Dendritic cell treated with granulocyte-macrophage colony-stimulating factor and Interleukin-4, amounts not matched to agents 40 ng/mL and 50 ng/mL, for 4 days (primary cell): ENCODE measurements at regions not wholly inside any gene's neighbourhood (a gene's known extent, or its start where the extent isn't known, plus 50 kb on each side); places are given as distances from the start of the nearest gene placed in this dataset.
A peak's percentile ranks its signal among the peaks of the same experiment; 100 is the strongest.

Experiments
- H3K27ac Mint-ChIP-seq: one replicate; pipeline ENCODE4 v1.8.0; 2022; ENCODE audit warnings: mild to moderate bottlenecking, mixed read lengths
- H3K27me3 Mint-ChIP-seq: one replicate; pipeline ENCODE4 v1.8.0; 2022; ENCODE audit warnings: mild to moderate bottlenecking, mixed read lengths
- H3K36me3 Mint-ChIP-seq: one replicate; pipeline ENCODE4 v1.8.0; 2022; ENCODE audit warnings: low read depth, mixed read lengths
- H3K4me1 Mint-ChIP-seq: one replicate; pipeline ENCODE4 v1.8.0; 2022; ENCODE audit warnings: low read depth, mixed read lengths
- H3K4me3 Mint-ChIP-seq: one replicate; pipeline ENCODE4 v1.8.0; 2022; ENCODE audit warnings: mild to moderate bottlenecking, moderate library complexity, mixed read lengths
- H3K9me3 Mint-ChIP-seq: one replicate; pipeline ENCODE4 v1.8.0; 2022; ENCODE audit warnings: mixed read lengths
- intact Hi-C: fragments of 100-400 bp; cut with micrococcal nuclease; formaldehyde crosslinking; loops from one replicate; pipeline ENCODE4 v1.15.0; 2022

- Mint-ChIP-seq H3K27me3 (peaks cover 23% of the 10 kb centered on the region), H3K4me3 (no peak overlapping the region), H3K4me1 (no peaks in the 10 kb centered on the region), H3K36me3 (no peaks in the 10 kb centered on the region), H3K27ac (no peak overlapping the region), H3K9me3 (peaks cover 6% of the 10 kb centered on the region)
- intact Hi-C loops: no loop called here
Observed at GRCh38 chr10:33391611-33392465, 57.4 kb upstream of the NRP1 start.

- Mint-ChIP-seq H3K27ac (peak overlapping the region; percentile 6), H3K9me3 (no peaks in the 10 kb centered on the region), H3K4me1 (no peaks in the 10 kb centered on the region), H3K36me3 (no peaks in the 10 kb centered on the region), H3K27me3 (peaks cover 36% of the 10 kb centered on the region), H3K4me3 (no peak overlapping the region)
- intact Hi-C loops: no loop called here
Observed at GRCh38 chr10:33390046-33390445, 55.6 kb upstream of the NRP1 start.

- Mint-ChIP-seq H3K27me3 (peaks cover 39% of the 10 kb centered on the region), H3K4me3 (no peak overlapping the region), H3K4me1 (no peaks in the 10 kb centered on the region), H3K36me3 (no peaks in the 10 kb centered on the region), H3K27ac (no peak overlapping the region), H3K9me3 (no peaks in the 10 kb centered on the region)
- intact Hi-C loops: no loop called here
Observed at GRCh38 chr10:33388785-33389184, 54.3 kb upstream of the NRP1 start.

- no peak overlapping the region for H3K4me3 Mint-ChIP-seq
- H3K27me3 Mint-ChIP-seq: peaks cover 39% of the 10 kb centered on the region
- no peaks in the 10 kb centered on the region for H3K4me1 Mint-ChIP-seq
- intact Hi-C loops: no loop called here
- no peaks in the 10 kb centered on the region for H3K36me3 Mint-ChIP-seq
- no peak overlapping the region for H3K27ac Mint-ChIP-seq
- no peaks in the 10 kb centered on the region for H3K9me3 Mint-ChIP-seq
Observed at GRCh38 chr10:33388382-33388781, 53.9 kb upstream of the NRP1 start.

- Mint-ChIP-seq H3K27me3 (peaks cover 39% of the 10 kb centered on the region), H3K4me1 (no peaks in the 10 kb centered on the region), H3K27ac (no peak overlapping the region), H3K9me3 (no peaks in the 10 kb centered on the region), H3K36me3 (no peaks in the 10 kb centered on the region), H3K4me3 (no peak overlapping the region)
- intact Hi-C loops: no loop called here
Observed at GRCh38 chr10:33387720-33388119, 53.3 kb upstream of the NRP1 start.

GRCh38 chr10:33386926-33387325 lies 52.5 kb upstream of the NRP1 start:
- no peaks in the 10 kb centered on the region for H3K4me1 Mint-ChIP-seq
- intact Hi-C loops: no loop called here
- H3K27ac Mint-ChIP-seq: peak overlapping the region; percentile 35
- H3K4me3 Mint-ChIP-seq: no peak overlapping the region
- H3K27me3 Mint-ChIP-seq: peaks cover 43% of the 10 kb centered on the region
- H3K36me3 Mint-ChIP-seq: no peaks in the 10 kb centered on the region
- H3K9me3 Mint-ChIP-seq: no peaks in the 10 kb centered on the region

- Mint-ChIP-seq H3K27me3 (peaks cover 45% of the 10 kb centered on the region), H3K27ac (peak overlapping the region; percentile 15), H3K36me3 (no peaks in the 10 kb centered on the region), H3K9me3 (no peaks in the 10 kb centered on the region), H3K4me3 (no peak overlapping the region), H3K4me1 (no peaks in the 10 kb centered on the region)
- intact Hi-C loops: no loop called here
Observed at GRCh38 chr10:33385686-33386085, 51.2 kb upstream of the NRP1 start.

- Mint-ChIP-seq H3K36me3 (no peaks in the 10 kb centered on the region), H3K27ac (no peak overlapping the region), H3K27me3 (peaks cover 40% of the 10 kb centered on the region), H3K4me1 (peaks cover 2% of the 10 kb centered on the region), H3K9me3 (no peaks in the 10 kb centered on the region), H3K4me3 (no peak overlapping the region)
- intact Hi-C loops: no loop called here
Observed at GRCh38 chr10:33385015-33385414, 50.5 kb upstream of the NRP1 start.
